GM12892 (cell line): ENCODE measurements at regions not wholly inside any gene's neighbourhood (a gene's known extent, or its start where the extent isn't known, plus 50 kb on each side); places are given as distances from the start of the nearest gene placed in this dataset.

Experiments used
- DNase-seq: peaks from one replicate; pipeline ENCODE4 v3.0.0; 2011; ENCODE audit not compliant: insufficient read length
- FAIRE-seq: peaks from 2 replicates; lab custom pipeline; 2011; peaks lifted over from hg19 to GRCh38; lab: Jason Lieb, UNC
- POLR2A ChIP-seq: IDR thresholded peaks from 2 replicates; pipeline ENCODE4 v1.6.1; 2011; ENCODE audit warnings: low read depth, low read length, control low read depth
- POLR2AphosphoS5 ChIP-seq: IDR thresholded peaks from 2 replicates; pipeline ENCODE4 v1.6.1; 2011; ENCODE audit warnings: low read depth, low read length, control low read depth
- TAF1 ChIP-seq: IDR thresholded peaks from 2 replicates; pipeline ENCODE4 v1.6.1; 2011; ENCODE audit warnings: low read depth, mild to moderate bottlenecking, control low read depth, low read length, borderline replicate concordance

- no peak for TF ChIP-seq POLR2AphosphoS5
- no peak for TF ChIP-seq TAF1
- no peak for TF ChIP-seq POLR2A
- FAIRE-seq = no peak
- no peak for DNase-seq
Observed at GRCh38 chr5:146254223-146254622, 50.8 kb downstream of the RBM27 start.

DNA sequence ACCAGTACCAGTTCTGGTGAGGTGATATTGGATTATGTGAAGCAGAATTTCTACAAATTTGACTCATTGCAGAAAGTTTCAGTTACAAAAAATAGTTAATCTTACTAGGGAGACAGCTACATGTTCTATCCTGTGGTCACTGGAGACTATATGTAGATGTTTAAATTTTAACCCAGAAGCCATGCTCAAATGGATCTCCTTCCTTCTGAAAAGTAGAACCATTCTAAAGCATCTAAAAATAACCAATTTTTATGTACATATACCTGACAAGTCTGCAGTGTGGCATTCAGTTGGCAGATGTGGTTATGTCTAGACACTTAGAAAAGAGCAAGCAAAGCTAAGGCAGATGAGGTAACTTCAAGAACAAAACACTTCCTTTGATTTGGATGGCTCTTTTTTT, 65.5 kb upstream of the POU4F3 start:
- TF ChIP-seq POLR2A = no peak
- no peak for TF ChIP-seq POLR2AphosphoS5
- TF ChIP-seq TAF1 = no peak
- DNase-seq (no peak), FAIRE-seq (no peak)

- DNase-seq = no peak
- FAIRE-seq = peak; percentile 14
- TF ChIP-seq TAF1 (no peak), POLR2AphosphoS5 (no peak), POLR2A (no peak)
Observed at GRCh38 chr5:146283344-146283761, 55.3 kb upstream of the POU4F3 start.

GRCh38 chr5:146284016-146284415, 54.6 kb upstream of the POU4F3 start:
- DNase-seq (no peak), FAIRE-seq (no peak)
- TF ChIP-seq POLR2AphosphoS5 (no peak), POLR2A (no peak), TAF1 (no peak)
